T-cell (primary cell): ENCODE measurements at regions not wholly inside any gene's neighbourhood (a gene's known extent, or its start where the extent isn't known, plus 50 kb on each side); places are given as distances from the start of the nearest gene placed in this dataset.

Experiments
- ATAC-seq, 4 experiments: fragments of 200-7000 bp in 3 of 4; fragments of 150-1000 bp in 1 of 4; cut with Tn5 transposase; replicated peaks in 1 of 4; 1 replicate in 3 of 4; 2 replicates in 1 of 4; pipeline ENCODE4 v1.10.0; 2021; ENCODE audit warnings: moderate library complexity in 3 of 4, mild to moderate bottlenecking in 2 of 4, moderate number of reproducible peaks in 1 of 4
- CTCF ChIA-PET, 2 donors: fragments of 300-600 bp; sonication (Branson Sonifier 250); formaldehyde crosslinking; loops; one replicate each; lab custom pipeline; 2022; ENCODE audit warnings: antibody characterized with exemption in 2 of 2; lab: Charles Lee
- POLR2A ChIA-PET, 2 donors: fragments of 300-600 bp; sonication (Branson Sonifier 250); formaldehyde crosslinking; loops; one replicate each; lab custom pipeline; 2022; ENCODE audit warnings: antibody characterized with exemption in 2 of 2; lab: Charles Lee
- DNase-seq, 35 experiments: peaks; one replicate each; pipeline versions ENCODE4 v3.0.0 to v3.0.0-alpha.2; 2013 to 2023
- H3K27ac ChIP-seq: one replicate; pipeline ENCODE4 v1.5.1; 2013; ENCODE audit warnings: low read length
- H3K27me3 ChIP-seq, 2 experiments: replicated peaks in 1 of 2; 1 replicate in 1 of 2; 2 replicates in 1 of 2; pipeline versions ENCODE4 v1.6.1 to v1.7.0; 2013; ENCODE audit warnings: low read length in 1 of 2, mixed read lengths in 1 of 2; ENCODE audit not compliant: control insufficient read depth in 2 of 2, insufficient read depth in 2 of 2; ENCODE audit errors: extremely low read depth in 1 of 2
- H3K36me3 ChIP-seq, 2 donors: 1 replicate in 1 of 2; 2 replicates in 1 of 2; pipeline versions ENCODE4 v1.6.1 to v1.7.0; 2013; ENCODE audit warnings: low read length in 1 of 2; ENCODE audit not compliant: control insufficient read depth in 2 of 2, insufficient read depth in 1 of 2; ENCODE audit errors: extremely low read depth in 1 of 2
- H3K4me1 ChIP-seq, 2 experiments: 1 replicate in 1 of 2; 2 replicates in 1 of 2; pipeline versions ENCODE4 v1.6.1 to v1.7.0; 2013; ENCODE audit warnings: low read length in 2 of 2, mixed read lengths in 1 of 2; ENCODE audit not compliant: insufficient read depth in 2 of 2, control insufficient read depth in 1 of 2; ENCODE audit errors: extremely low read depth in 1 of 2
- H3K4me3 ChIP-seq, 2 donors: 1 replicate in 1 of 2; 2 replicates in 1 of 2; pipeline versions ENCODE4 v1.5.1 to v1.7.0; 2013; ENCODE audit warnings: mild to moderate bottlenecking in 2 of 2, low read length in 1 of 2, moderate library complexity in 1 of 2; ENCODE audit not compliant: control insufficient read depth in 1 of 2; ENCODE audit errors: extremely low read depth in 1 of 2
- H3K9me3 ChIP-seq: 2 replicates; pipeline ENCODE4 v1.7.0; 2013
- H3K27ac Mint-ChIP-seq, 2 donors: one replicate each; pipeline ENCODE4 v1.8.0; 2020 to 2021; ENCODE audit warnings: mild to moderate bottlenecking in 2 of 2, mixed read lengths in 2 of 2
- H3K27me3 Mint-ChIP-seq, 2 donors: one replicate each; pipeline ENCODE4 v1.8.0; 2021 to 2022; ENCODE audit warnings: mixed read lengths in 2 of 2
- H3K36me3 Mint-ChIP-seq: one replicate; pipeline ENCODE4 v1.8.0; 2021; ENCODE audit warnings: mixed read lengths
- H3K4me1 Mint-ChIP-seq, 3 donors: one replicate each; pipeline ENCODE4 v1.8.0; 2020 to 2022; ENCODE audit warnings: mixed read lengths in 3 of 3, mild to moderate bottlenecking in 1 of 3
- H3K4me3 Mint-ChIP-seq, 3 donors: one replicate each; pipeline ENCODE4 v1.8.0; 2020 to 2022; ENCODE audit warnings: mild to moderate bottlenecking in 3 of 3, mixed read lengths in 3 of 3, moderate library complexity in 3 of 3
- H3K9me3 Mint-ChIP-seq, 3 donors: one replicate each; pipeline ENCODE4 v1.8.0; 2020 to 2022; ENCODE audit warnings: mixed read lengths in 3 of 3
- WGBS: methylation state at CpG from one replicate; pipeline ENCODE4 v1.1.5; 2013; ENCODE audit warnings: missing lambda C conversion rate; ENCODE audit not compliant: insufficient coverage; 5-methylcytosine and 5-hydroxymethylcytosine counted together

GRCh38 chr2:163370169-163370886 is 365.5 kb downstream of the FIGN start:
- Histone ChIP-seq H3K9me3 (no peaks in the 10 kb centered on the region), H3K36me3 (no peaks in the 10 kb centered on the region), H3K27me3 (no peaks in the 10 kb centered on the region), H3K27ac (no peak overlapping the region), H3K4me1 (no peaks in the 10 kb centered on the region), H3K4me3 (no peak overlapping the region)
- Mint-ChIP-seq H3K4me3 (no peak overlapping the region), H3K4me1 (no peaks in the 10 kb centered on the region), H3K9me3 (peaks cover 8 to 18% (median 13%) of the 10 kb centered on the region in 3 donors), H3K36me3 (no peaks in the 10 kb centered on the region), H3K27me3 (no peaks in the 10 kb centered on the region), H3K27ac (no peak overlapping the region)
- WGBS = no CpG with 5 or more reads among the region's 4 CpGs
- ChIA-PET CTCF (interaction anchor here in 1 of 2 donors (0.6 kb wide), 1 partner anchor 1166 kb away, joined by 4 read pairs; no protein-coding TSS in a partner anchor), POLR2A (no interaction called here)
- ATAC-seq (no peak), DNase-seq (no peak)

- Histone ChIP-seq H3K27ac (no peak overlapping the region), H3K4me3 (no peak overlapping the region), H3K36me3 (no peaks in the 10 kb centered on the region), H3K27me3 (no peaks in the 10 kb centered on the region), H3K9me3 (no peaks in the 10 kb centered on the region), H3K4me1 (no peaks in the 10 kb centered on the region)
- Mint-ChIP-seq H3K27ac (no peak overlapping the region), H3K9me3 (peaks cover 8 to 26% (median 13%) of the 10 kb centered on the region in 3 donors), H3K4me1 (no peaks in the 10 kb centered on the region), H3K4me3 (no peak overlapping the region), H3K36me3 (no peaks in the 10 kb centered on the region), H3K27me3 (no peaks in the 10 kb centered on the region)
- CTCF ChIA-PET = no interaction called here
- ATAC-seq (no peak), DNase-seq (no peak)
- WGBS = no CpG with 5 or more reads among the region's 1 CpG
- POLR2A ChIA-PET = no interaction called here
These were observed 366.7 kb downstream of the FIGN start for GRCh38 chr2:163369111-163369510.

- H3K27ac ChIP-seq = no peak overlapping the region
- H3K4me3 ChIP-seq = no peak overlapping the region
- Mint-ChIP-seq H3K9me3 (peaks cover 11 to 26% (median 11%) of the 10 kb centered on the region in 3 donors), H3K27me3 (no peaks in the 10 kb centered on the region), H3K4me1 (no peaks in the 10 kb centered on the region), H3K36me3 (no peaks in the 10 kb centered on the region), H3K4me3 (no peak overlapping the region), H3K27ac (no peak overlapping the region)
- ChIA-PET CTCF (no interaction called here), POLR2A (no interaction called here)
- no peaks in the 10 kb centered on the region for H3K4me1 ChIP-seq
- no peaks in the 10 kb centered on the region for H3K27me3 ChIP-seq
- no peaks in the 10 kb centered on the region for H3K36me3 ChIP-seq
- DNase-seq (no peak), ATAC-seq (no peak)
- no peaks in the 10 kb centered on the region for H3K9me3 ChIP-seq
These were observed 367.2 kb downstream of the FIGN start for GRCh38 chr2:163368655-163369054.

GRCh38 chr2:163367825-163368582 is 367.8 kb downstream of the FIGN start:
- no peaks in the 10 kb centered on the region for H3K27me3 Mint-ChIP-seq
- H3K4me1 Mint-ChIP-seq = no peaks in the 10 kb centered on the region
- H3K27ac Mint-ChIP-seq = no peak overlapping the region
- H3K9me3 ChIP-seq = no peaks in the 10 kb centered on the region
- H3K4me3 Mint-ChIP-seq = no peak overlapping the region
- H3K4me3 ChIP-seq = no peak overlapping the region
- H3K27me3 ChIP-seq = no peaks in the 10 kb centered on the region
- H3K27ac ChIP-seq = no peak overlapping the region
- 100% methylated on average over 1 of the region's 4 CpGs for WGBS
- H3K4me1 ChIP-seq = no peaks in the 10 kb centered on the region
- peaks cover 7 to 26% (median 11%) of the 10 kb centered on the region in 3 donors for H3K9me3 Mint-ChIP-seq
- ATAC-seq (no peak), DNase-seq (no peak)
- POLR2A ChIA-PET = no interaction called here
- no peaks in the 10 kb centered on the region for H3K36me3 ChIP-seq
- H3K36me3 Mint-ChIP-seq = no peaks in the 10 kb centered on the region
- CTCF ChIA-PET = no interaction called here

GRCh38 chr2:163364736-163365135 is 371.1 kb downstream of the FIGN start:
- DNase-seq (no peak), ATAC-seq (no peak)
- H3K27me3 ChIP-seq = no peaks in the 10 kb centered on the region
- CTCF ChIA-PET = no interaction called here
- POLR2A ChIA-PET = no interaction called here
- no peaks in the 10 kb centered on the region for H3K27me3 Mint-ChIP-seq
- no peak overlapping the region for H3K27ac ChIP-seq
- no peak overlapping the region for H3K4me3 ChIP-seq
- no peaks in the 10 kb centered on the region for H3K9me3 ChIP-seq
- no peaks in the 10 kb centered on the region for H3K36me3 ChIP-seq
- no peak overlapping the region for H3K27ac Mint-ChIP-seq
- no peaks in the 10 kb centered on the region for H3K36me3 Mint-ChIP-seq
- H3K4me1 ChIP-seq = no peaks in the 10 kb centered on the region
- no peaks in the 10 kb centered on the region for H3K4me1 Mint-ChIP-seq
- no peak overlapping the region for H3K4me3 Mint-ChIP-seq
- peaks cover 4 to 24% (median 6%) of the 10 kb centered on the region in 3 donors for H3K9me3 Mint-ChIP-seq

GRCh38 chr2:163353551-163353950 is 382.3 kb downstream of the FIGN start:
- no peaks in the 10 kb centered on the region for H3K9me3 ChIP-seq
- H3K27me3 ChIP-seq = no peaks in the 10 kb centered on the region
- POLR2A ChIA-PET = no interaction called here
- no CpG with 5 or more reads among the region's 1 CpG for WGBS
- Mint-ChIP-seq H3K4me3 (no peak overlapping the region), H3K27ac (no peak overlapping the region), H3K9me3 (peaks cover 0 to 17% (median 3%) of the 10 kb centered on the region in 3 donors), H3K36me3 (no peaks in the 10 kb centered on the region), H3K27me3 (peaks cover 0 to 7% of the 10 kb centered on the region in 2 donors), H3K4me1 (peaks cover 0 to 2% (median 0%) of the 10 kb centered on the region in 3 donors)
- H3K4me3 ChIP-seq = no peak overlapping the region
- no peak overlapping the region for H3K27ac ChIP-seq
- ATAC-seq (no peak), DNase-seq (no peak)
- no peaks in the 10 kb centered on the region for H3K36me3 ChIP-seq
- CTCF ChIA-PET = no interaction called here
- H3K4me1 ChIP-seq = no peaks in the 10 kb centered on the region
